Spleen (tissue), 7 donors: ENCODE measurements at regions not wholly inside any gene's neighbourhood (a gene's known extent, or its start where the extent isn't known, plus 50 kb on each side); places are given as distances from the start of the nearest gene placed in this dataset.

ENCODE experiments used
- CTCF ChIP-seq, 11 experiments: fragments of 200-600 bp in 7 of 11; fragments of 450-650 bp in 4 of 11; sonication (generic) in 4 of 11; IDR thresholded peaks in 8 of 11; conservative IDR thresholded peaks in 3 of 11; 1 replicate in 7 of 11; 2 replicates in 4 of 11; pipeline versions ENCODE4 v1.4.0 to v1.8.0; 2016 to 2021; ENCODE audit warnings: antibody characterized with exemption in 11 of 11, inconsistent platforms in 4 of 11, mild to moderate bottlenecking in 1 of 11
- POLR2A ChIP-seq, 3 donors: fragments of 450-650 bp; IDR thresholded peaks; one replicate each; pipeline ENCODE4 v1.5.1; 2017; ENCODE audit warnings: antibody characterized with exemption in 3 of 3, mild to moderate bottlenecking in 1 of 3
- POLR2AphosphoS5 ChIP-seq, 3 donors: sonication (generic); formaldehyde crosslinking; IDR thresholded peaks; one replicate each; pipeline ENCODE4 v1.5.1; 2017; ENCODE audit warnings: antibody characterized with exemption in 3 of 3
- donor health status: DM: no; HTN: no; CAD: no; lungs with moderate emphysema.
- donor health status: DM: no; HTN: no; CAD: no.
- donor health status: DM: no; HTN: no; CAD: no.

GRCh38 chr18:28359176-28359575 lies 182.2 kb upstream of the CDH2 start:
- TF ChIP-seq CTCF (IDR thresholded peaks at IDR 0.05 in 8 of 11, conservative IDR thresholded peaks at IDR 0.05 in 3 of 11), result no peak
- no peak for TF ChIP-seq POLR2A (IDR thresholded peaks at IDR 0.05)
- no peak for TF ChIP-seq POLR2AphosphoS5 (IDR thresholded peaks at IDR 0.05)
